ENCODE measurements at regions not wholly inside any gene's neighbourhood (a gene's known extent, or its start where the extent isn't known, plus 50 kb on each side); places are given as distances from the start of the nearest gene placed in this dataset.
A peak's percentile ranks its signal among the peaks of the same experiment; 100 is the strongest.

GRCh38 chr4:114396808-114397207 lies 201.8 kb upstream of the UGT8 start:
- TF ChIP-seq CTCF (conservative IDR thresholded peaks at IDR 0.05): no peak

DNA sequence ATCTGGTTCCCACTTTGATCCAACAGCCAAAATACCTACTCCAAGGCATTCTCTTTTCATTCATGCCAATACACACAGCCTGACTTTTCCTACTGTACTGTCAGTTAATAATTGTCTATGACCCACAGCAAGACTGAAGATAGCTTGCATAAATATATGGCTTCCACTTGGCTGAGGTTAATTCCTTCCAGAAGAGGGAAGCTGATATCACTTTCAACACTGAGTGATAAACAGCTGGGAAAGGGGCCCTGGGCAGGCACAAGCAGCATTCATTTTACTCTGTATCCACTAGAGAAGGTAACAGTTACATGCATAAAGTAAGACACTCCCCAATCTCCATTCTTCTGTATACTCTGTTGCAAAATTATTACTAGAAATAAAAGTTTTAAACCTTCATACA lies 200.2 kb upstream of the UGT8 start:
- H3K27ac ChIP-seq: no peak overlapping the region
- TF ChIP-seq CTCF (conservative IDR thresholded peaks at IDR 0.05): no peak

More at GRCh38 chr4:114396808-114397207, 201.8 kb upstream of the UGT8 start:
- H3K27ac ChIP-seq: no peak overlapping the region

GRCh38 chr4:114399105-114399504 lies 199.5 kb upstream of the UGT8 start:
- no peak for TF ChIP-seq CTCF (conservative IDR thresholded peaks at IDR 0.05)
- no peak overlapping the region for H3K27ac ChIP-seq

GRCh38 chr4:114400531-114400930 lies 198.1 kb upstream of the UGT8 start:
- no peak overlapping the region for H3K27ac ChIP-seq
- TF ChIP-seq CTCF (conservative IDR thresholded peaks at IDR 0.05): no peak

GRCh38 chr4:114401483-114401882 lies 197.1 kb upstream of the UGT8 start:
- no peak overlapping the region for H3K27ac ChIP-seq
- TF ChIP-seq CTCF (conservative IDR thresholded peaks at IDR 0.05): no peak

DNA sequence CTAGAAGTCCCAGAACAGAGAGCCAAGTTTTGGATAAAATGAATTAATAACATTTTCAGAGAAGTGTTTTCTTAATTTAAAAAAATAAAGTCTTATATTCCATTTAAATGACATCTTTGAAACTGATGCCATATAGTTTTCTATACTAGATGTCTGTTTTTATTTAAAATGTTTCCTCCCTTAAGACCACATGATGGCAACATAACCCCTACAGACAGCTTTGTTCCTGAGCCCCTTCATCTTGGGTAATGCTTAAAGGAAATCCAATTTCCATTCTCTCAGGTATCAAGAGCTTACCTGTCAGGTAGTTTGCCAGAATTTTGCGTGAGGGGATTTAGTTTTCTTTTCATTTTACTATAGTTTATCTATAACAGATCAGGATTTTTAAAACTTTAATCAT lies 181.4 kb upstream of the UGT8 start:
- peak; percentile 64 for TF ChIP-seq CTCF (conservative IDR thresholded peaks at IDR 0.05)

GRCh38 chr4:114420069-114420468 lies 178.5 kb upstream of the UGT8 start:
- TF ChIP-seq CTCF (conservative IDR thresholded peaks at IDR 0.05): no peak
- no peak overlapping the region for H3K27ac ChIP-seq

More for the DNA sequence above, 181.4 kb upstream of the UGT8 start:
- H3K27ac ChIP-seq: no peak overlapping the region

GRCh38 chr4:114423582-114423981 lies 175.0 kb upstream of the UGT8 start:
- no peak for TF ChIP-seq CTCF (conservative IDR thresholded peaks at IDR 0.05)
- H3K27ac ChIP-seq: no peak overlapping the region

Data from VCaP (cell line).